ENCODE measurements at regions not wholly inside any gene's neighbourhood (a gene's known extent, or its start where the extent isn't known, plus 50 kb on each side); places are given as distances from the start of the nearest gene placed in this dataset.

DNA sequence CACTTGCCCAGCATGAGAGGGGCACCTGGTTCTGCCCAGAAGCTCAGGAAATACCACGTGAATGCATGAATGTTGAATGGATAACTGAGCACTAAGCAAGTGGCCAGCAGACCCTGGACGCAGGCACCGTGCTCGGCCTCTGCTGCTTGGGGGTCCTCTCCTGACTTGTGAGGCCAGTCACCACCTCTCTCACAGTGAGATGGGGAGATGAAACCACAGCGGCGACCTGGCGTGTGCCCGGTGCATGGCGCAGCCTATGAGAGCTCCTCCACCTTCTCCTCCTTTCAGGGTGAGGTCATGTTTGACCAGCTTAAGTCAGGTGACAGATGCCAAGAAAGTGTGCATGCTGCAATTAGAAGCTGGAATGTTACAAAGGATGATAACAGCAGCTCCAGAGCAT is 75.5 kb downstream of the HMX1 start:
- no peak for DNase-seq

- no peak for DNase-seq
Observed at GRCh38 chr4:8795140-8795539, 76.5 kb downstream of the HMX1 start.

- DNase-seq = no peak
Observed at GRCh38 chr4:8794491-8794890, 77.1 kb downstream of the HMX1 start.

GRCh38 chr4:8793571-8794160 is 78.0 kb downstream of the HMX1 start:
- DNase-seq = no peak

DNA sequence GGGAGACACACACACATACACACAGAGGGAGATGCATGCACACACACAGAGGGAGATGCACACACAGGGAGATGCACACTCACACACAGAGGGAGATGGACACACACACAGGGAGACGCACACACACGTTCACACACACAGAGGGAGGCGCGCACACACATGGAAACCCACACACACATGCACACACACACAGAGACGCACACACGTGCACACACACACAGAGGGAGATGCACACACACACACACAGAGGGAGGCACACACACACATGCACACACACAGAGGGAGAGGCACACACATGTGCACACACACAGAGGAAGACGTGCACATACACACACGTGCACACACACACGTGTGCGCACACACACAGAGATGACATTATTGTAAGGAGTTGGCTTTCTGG is 79.1 kb downstream of the HMX1 start:
- DNase-seq = no peak

GRCh38 chr4:8791609-8792008 is 80.0 kb downstream of the HMX1 start:
- no peak for DNase-seq

DNA sequence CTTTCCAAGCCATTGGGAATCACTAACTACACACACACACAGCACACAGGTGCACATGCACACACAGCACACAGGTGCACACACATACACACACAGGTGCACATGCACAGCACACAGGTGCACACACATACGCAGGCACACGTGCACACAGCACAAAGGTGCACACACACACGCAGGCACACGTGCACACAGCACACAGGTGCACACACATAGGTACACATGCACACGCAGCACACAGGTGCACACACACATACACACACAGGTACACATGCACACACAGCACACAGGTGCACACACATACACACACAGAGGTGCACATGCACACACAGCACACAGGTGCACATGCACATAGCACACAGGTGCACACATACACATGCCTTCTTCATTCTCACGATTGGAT is 80.9 kb downstream of the HMX1 start:
- DNase-seq = no peak

DNA sequence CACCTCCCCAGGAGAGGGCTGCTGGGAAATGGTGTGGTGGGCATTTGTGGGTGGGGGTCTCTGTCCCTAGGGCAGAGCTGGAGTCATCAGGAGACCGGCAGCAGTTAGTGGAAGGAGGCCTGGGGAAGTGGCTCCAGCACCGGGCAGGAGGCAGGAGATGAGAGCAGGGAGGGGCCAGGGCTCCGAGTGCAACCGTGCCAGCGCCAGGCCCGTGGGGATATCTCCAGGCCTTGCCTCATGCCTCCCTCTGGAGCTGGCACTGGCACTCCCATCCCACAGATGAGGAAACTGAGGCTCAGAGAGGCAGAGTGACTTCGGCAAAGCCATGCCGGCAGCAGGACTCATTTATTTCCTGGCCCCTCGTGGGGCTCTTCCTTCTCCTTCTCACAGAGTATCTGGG is 83.5 kb downstream of the HMX1 start:
- no peak for DNase-seq

DNA sequence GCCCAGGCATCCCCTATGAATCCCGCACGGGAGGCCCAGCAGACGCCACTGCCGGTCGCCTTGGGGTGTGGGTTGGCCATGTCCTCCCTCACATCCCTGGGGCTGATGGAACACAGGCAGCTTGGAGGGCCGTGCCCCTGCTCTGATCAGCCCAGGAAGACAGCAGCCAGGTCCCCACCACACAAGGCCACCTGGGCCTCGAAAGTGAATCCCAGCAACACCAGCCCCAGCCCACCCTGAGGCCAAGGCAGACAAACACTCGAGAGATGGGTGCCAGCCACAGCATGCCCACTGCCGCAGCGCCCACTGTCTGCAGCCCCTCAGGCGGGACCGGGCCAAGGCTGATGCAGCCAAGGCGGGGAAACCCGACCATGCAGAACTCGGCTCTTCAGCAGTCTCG is 85.5 kb downstream of the HMX1 start:
- no peak for DNase-seq

DNA sequence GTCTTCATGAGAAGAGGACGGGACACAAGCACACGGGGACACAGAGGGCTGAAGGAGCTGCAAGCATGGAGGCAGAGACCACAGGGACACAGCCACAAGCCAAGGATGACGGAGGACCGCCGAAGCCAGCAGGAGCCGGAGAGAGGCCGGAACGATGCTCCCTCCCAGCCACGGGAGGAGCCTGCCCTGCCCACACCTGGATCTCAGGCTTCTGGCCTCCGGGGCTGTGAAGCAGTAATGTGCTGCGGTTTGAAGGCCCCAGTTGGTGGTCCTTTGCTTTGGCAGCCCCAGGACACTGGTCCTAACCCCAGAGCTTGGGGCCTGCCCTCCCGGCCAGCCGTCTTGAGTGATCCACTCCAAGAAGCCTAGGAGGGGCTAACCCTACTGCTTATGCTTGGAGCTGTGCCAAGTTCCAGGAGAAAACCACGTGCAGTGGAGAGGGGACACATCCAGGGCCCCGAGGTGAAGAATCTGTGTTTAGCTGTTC is 85.9 kb downstream of the HMX1 start:
- DNase-seq = no peak

- no peak for DNase-seq
Observed at GRCh38 chr4:8783736-8784135, 87.9 kb downstream of the HMX1 start.

GRCh38 chr4:8782135-8782534 is 89.5 kb downstream of the HMX1 start:
- DNase-seq = no peak

DNA sequence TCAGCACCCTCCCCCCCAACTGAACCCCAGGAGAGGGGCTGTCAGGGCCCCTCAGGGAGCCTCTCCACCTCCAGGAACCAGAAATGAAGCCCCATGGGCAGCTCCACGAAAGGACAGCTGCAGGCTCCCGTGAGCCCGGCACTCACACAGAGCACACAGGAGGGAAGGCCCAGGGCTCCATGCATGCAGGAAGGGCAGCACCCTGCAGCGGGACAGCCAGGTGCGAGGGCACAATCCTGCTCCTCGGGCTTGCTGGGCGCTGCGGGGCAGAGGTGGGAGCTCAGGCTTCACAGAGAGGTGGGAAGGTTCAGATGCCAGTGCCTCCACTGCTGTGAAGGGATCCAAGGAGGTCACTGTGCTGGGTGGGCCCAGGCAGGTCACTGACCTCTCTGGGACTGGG is 90.0 kb downstream of the HMX1 start:
- no peak for DNase-seq

DNA sequence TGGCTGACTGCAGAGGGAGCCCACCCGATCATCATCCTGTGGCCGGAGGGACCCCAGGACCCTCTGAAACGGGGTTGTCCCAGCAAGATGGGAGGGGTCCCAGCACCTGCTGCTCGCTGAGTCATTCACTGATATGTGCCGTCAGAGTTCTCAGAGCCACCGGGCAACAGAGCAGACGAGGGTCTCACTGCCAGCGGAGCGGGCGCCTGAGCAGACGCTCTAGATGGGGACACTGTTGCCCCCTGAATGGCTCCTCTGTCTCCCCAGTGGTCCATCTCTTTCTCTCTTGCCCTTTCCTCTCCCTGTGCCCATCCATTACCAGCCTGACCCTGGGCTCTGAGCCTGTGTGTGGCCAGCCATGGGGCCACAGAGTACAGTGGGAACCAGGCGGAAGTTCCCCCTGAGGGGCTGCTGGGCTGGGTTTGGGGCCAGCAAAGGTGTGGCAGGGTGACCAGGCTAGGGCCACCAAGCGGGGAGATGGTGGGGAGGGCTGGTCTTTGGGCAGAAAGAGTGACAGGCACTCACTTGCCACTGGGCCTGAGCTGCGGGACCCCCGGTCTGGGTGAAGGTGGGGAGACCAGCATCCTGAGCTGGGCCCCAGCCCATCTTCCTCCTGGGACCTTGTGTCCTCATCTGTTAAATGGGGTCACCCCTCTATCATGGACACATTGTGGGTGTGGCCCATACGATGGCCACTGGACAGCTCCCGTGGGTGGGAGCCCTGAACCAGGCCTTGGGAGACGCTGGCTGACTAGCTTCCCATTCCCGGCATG is 90.9 kb downstream of the HMX1 start:
- no peak for DNase-seq

DNA sequence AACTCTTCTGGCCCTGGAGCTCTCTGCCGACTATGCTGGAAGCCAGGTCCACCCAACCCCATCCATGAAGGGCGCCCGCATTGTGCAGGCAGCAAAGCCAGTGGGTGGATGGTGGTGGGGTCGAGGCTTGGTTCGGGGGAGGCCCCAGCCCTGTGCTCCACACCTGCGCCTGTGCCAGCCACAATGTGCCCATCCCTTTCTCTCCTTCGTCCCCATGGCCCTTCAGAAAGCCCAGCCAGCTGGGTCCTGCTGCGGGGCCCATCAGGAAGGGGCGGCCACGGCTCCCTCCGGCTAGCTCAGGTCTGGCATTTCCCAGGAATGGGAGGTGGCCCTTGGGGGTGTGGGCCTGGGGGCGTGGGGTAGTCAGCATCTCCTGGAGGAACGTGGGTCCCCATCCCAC is 91.6 kb downstream of the HMX1 start:
- DNase-seq = no peak

- DNase-seq = no peak
Observed at GRCh38 chr4:8779490-8779932, 92.1 kb downstream of the HMX1 start.

- no peak for DNase-seq
Observed at GRCh38 chr4:8778760-8779159, 92.9 kb downstream of the HMX1 start.

GRCh38 chr4:8778291-8778690 is 93.3 kb downstream of the HMX1 start:
- no peak for DNase-seq

DNA sequence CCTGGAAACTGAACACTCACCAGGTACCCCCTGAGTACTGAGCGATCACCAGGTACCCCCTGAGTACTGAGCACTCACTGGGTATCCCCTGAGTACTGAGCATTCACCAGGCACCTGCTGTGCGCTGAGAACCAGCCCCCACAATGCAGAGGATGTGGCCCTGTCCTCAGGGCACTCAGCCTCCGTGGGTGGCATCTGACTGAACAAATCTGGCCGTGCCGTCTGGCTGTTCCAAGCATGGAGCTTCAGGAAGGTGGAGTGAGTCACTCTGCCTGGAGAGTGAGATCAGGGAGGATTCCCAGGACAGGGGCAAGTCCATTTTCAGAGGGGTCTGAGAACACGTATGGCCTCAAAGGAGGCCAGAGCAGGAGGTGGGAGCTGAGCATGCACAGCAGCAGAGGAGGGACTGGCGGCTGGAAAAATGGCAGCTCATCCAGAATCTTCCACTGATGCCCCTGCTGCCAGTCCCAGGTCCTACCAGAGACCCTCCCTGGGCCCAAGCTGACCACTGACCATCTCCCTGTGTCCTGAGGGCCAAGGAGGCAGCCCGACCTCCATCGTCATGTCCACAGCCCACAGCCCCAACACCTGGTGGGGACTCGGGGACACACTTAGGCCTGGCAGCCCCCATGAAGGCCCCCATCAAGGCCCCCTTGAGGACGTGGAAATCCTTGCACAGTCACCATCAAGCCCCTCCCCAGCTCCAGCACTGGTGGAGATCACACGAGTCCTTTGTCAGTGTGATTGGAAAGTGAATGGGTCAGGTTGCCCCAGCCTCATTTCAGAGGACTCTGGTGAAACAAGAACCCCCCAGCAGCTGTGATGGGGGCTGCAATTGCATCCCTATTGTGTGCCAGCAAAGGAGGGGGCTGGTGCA is 94.1 kb downstream of the HMX1 start:
- no peak for DNase-seq

DNA sequence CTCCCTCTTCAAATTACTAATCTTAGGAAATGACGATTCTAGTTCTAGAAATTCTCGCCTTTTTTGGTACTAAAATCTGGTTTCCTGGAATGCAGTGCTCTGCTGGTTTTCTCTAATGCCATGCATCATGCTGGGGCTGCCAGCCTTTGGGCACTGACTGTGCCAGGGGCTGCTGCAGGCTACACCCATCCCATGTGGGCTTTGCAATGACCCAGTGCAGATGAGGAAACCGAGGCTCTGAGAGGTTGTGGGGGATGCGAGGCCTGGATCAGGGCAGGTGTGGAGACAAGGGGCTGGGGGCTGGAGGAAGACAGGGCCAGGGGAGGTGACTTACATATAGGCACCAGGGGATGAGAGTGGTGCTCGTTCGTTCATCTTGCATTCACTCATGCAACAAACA is 95.3 kb downstream of the HMX1 start:
- no peak for DNase-seq

DNA sequence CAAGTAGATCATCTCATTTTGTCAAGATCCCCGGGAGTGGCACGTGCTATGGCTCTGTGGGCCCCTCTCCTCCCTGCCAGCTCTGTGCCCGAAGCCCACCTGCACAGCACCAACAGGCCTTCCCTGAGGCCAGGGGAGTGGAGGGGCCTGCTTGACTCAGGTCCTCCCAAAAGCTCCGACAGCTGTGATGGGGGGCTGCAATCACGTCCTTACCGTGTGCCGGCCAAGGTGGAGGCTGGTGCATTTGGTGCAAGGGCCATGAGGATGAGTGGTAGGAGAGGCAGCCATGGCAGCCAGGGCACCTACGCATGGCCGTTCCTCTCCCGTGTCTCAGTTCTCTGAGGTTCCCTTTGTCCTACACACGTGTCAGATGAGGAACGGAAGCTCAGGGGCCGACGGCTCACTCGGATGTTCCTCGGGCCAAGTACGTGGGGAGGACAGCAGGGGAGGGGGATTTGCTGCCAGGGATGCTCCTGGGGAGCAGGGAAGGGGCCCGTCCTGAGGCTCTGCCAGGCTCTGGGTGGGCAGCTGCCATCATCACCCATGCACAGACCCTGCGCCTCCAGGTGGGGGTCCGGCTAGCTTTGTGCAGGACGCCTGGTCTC is 95.8 kb downstream of the HMX1 start:
- no peak for DNase-seq

DNA sequence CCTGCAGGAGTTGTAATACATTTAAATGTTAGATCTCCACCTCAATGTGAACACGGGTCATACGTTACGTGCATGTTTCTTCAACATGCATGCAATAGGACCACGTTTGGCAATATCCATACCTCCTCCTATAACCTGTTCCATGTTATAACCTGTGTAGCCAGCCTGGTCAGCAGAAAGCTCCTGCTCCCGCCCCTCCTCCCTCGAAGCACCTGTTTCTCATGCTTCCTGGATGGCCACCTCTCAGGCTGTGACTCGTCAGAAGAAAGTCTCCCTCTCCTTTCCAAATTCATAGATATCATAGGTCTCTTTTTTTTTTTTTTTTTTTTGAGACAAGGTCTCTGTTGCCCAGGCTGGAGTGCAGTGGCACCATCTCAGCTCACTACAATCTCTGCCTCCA is 96.5 kb downstream of the HMX1 start:
- no peak for DNase-seq

DNA sequence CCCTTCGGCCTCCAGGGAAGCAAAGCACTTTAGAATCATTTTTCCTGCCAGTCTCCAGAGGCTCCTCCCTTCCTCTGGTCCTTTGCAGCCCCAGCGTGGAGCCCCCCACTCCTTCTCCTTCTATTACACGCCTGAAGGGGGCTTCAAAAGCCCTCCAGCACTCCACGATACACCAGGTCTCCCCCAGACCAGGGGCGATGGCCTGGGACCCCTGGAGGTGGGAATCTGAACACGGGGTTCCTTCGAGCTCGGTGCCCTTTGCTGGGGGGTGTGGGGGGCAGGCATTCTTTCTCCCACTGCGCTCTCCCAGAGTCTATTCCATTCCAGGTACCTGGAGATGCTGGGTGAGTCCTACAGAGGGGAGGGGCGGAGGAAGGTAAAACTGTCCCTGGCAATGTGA is 97.6 kb downstream of the HMX1 start:
- no peak for DNase-seq

All from fibroblast of skin of scalp (primary cell).